Cardiac muscle cell (in vitro differentiated cells and primary cell): ENCODE measurements at regions not wholly inside any gene's neighbourhood (a gene's known extent, or its start where the extent isn't known, plus 50 kb on each side); places are given as distances from the start of the nearest gene placed in this dataset.
"Not testable (repeated sequence)": the region's sequence is repeated elsewhere in the genome, so short reads cannot be mapped to it uniquely, and the experiment has no call there.

Experiments
- DNase-seq, 2 donors: peaks; one replicate each; pipeline versions ENCODE4 v3.0.0 to v3.0.0-alpha.2; 2010 to 2017; ENCODE audit warnings: low read depth in 1 of 2, low spot score in 1 of 2
- H3K27ac ChIP-seq: fragments of 200-600 bp; sonication (generic); 2 replicates; pipeline ENCODE4 v1.5.1; 2016
- H3K27me3 ChIP-seq: fragments of 200-600 bp; sonication (generic); 2 replicates; pipeline ENCODE4 v1.6.0; 2016; ENCODE audit warnings: control low read depth
- H3K36me3 ChIP-seq: fragments of 200-600 bp; sonication (generic); 2 replicates; pipeline ENCODE4 v1.5.1; 2016; ENCODE audit warnings: control low read depth
- H3K4me1 ChIP-seq: fragments of 200-600 bp; sonication (generic); 2 replicates; pipeline ENCODE4 v1.8.1; 2017; ENCODE audit warnings: low read depth, mild to moderate bottlenecking, mixed run types
- H3K4me3 ChIP-seq: fragments of 200-600 bp; sonication (generic); 2 replicates; pipeline ENCODE4 v1.5.1; 2016; ENCODE audit warnings: mild to moderate bottlenecking
- H3K9me3 ChIP-seq: fragments of 200-600 bp; sonication (generic); 2 replicates; pipeline ENCODE4 v1.5.1; 2017; ENCODE audit warnings: low read depth, mild to moderate bottlenecking, control low read depth
- TF ChIP-seq, protein P1 (sequence below): IDR thresholded peaks from 2 replicates; pipeline ENCODE4 v1.5.1; 2012; ENCODE audit warnings: low read depth, mild to moderate bottlenecking, low read length

DNA sequence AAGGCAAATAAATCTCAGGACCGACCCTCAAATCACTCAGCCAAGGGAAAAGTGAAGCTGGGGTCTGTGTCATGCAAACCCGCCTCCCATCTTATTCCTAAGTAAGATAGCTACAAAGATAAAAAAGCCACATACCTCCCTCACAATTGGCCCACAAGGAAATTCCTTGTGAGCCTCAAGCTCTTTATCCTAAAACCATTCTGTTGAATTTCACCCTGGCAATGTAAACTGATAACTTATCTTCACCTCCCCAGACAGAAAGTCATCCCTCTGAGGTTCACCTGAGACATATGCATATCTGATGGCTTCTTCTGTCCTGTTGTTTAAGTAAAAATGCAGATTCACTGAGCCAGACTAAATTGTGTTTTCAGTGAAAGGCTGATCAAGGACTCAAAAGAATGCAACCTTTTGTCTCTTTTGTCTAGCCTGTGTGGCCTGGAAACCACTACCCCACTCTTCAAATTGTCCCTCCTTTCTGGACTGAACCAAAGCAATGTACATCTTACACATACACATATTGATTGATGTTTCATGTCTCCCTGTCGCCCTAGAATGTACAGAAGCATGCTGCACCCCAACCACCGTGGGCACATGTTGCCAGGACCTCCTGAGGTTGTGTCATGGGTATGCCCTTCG is 91.3 kb downstream of the MFAP3L start:
- Histone ChIP-seq H3K9me3 (no peaks in the 10 kb centered on the region), H3K27me3 (no peaks in the 10 kb centered on the region), H3K27ac (no peak overlapping the region), H3K4me3 (no peak overlapping the region), H3K36me3 (no peaks in the 10 kb centered on the region), H3K4me1 (peaks cover 18% of the 10 kb centered on the region)
- no peak for DNase-seq
- TF ChIP-seq, protein P1, sequence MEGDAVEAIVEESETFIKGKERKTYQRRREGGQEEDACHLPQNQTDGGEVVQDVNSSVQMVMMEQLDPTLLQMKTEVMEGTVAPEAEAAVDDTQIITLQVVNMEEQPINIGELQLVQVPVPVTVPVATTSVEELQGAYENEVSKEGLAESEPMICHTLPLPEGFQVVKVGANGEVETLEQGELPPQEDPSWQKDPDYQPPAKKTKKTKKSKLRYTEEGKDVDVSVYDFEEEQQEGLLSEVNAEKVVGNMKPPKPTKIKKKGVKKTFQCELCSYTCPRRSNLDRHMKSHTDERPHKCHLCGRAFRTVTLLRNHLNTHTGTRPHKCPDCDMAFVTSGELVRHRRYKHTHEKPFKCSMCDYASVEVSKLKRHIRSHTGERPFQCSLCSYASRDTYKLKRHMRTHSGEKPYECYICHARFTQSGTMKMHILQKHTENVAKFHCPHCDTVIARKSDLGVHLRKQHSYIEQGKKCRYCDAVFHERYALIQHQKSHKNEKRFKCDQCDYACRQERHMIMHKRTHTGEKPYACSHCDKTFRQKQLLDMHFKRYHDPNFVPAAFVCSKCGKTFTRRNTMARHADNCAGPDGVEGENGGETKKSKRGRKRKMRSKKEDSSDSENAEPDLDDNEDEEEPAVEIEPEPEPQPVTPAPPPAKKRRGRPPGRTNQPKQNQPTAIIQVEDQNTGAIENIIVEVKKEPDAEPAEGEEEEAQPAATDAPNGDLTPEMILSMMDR, result no peak

DNA sequence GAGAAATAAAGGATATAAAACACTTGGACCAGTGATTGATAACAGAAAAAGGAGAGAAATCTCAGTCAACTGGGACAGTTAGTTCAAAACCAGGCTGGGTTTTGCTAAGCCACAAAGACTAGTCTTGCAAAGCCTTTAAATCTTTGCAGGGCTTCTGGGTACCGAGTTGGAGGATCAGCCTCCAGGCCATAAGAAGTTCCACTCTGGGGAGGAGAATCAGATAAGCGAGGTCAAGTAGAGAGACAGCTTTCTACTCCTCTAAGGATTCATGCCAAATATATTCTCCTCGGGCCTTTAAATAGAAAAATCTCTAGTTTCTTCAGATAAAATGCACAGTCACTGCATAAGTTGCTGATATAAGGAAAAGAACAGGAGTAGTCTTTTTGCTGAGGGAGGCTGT is 92.7 kb downstream of the MFAP3L start:
- Histone ChIP-seq H3K4me1 (peaks cover 18% of the 10 kb centered on the region), H3K4me3 (no peak overlapping the region), H3K9me3 (no peaks in the 10 kb centered on the region), H3K27ac (no peak overlapping the region), H3K27me3 (no peaks in the 10 kb centered on the region), H3K36me3 (no peaks in the 10 kb centered on the region)
- TF ChIP-seq, protein P1, result no peak
- DNase-seq, result no peak

DNA sequence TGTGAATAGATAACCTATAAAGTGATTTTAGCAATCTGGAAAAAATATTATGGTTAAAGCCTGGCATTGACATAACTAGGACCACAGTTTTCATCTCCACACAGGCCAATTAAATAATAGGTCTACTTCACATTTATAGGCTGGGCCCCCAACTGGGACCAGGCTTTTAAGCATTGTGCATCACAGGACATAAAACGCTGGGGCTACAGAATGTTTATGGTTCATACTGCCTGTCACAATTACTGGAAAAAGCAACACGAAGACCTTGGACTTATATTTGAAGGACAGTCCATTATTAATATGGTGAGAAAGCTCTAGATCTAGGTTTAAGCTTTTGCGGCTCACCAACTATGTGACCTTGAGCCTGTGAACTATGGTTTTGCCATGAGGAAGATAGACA is 94.2 kb downstream of the MFAP3L start:
- Histone ChIP-seq H3K4me3 (no peak overlapping the region), H3K9me3 (no peaks in the 10 kb centered on the region), H3K27me3 (no peaks in the 10 kb centered on the region), H3K4me1 (peaks cover 18% of the 10 kb centered on the region), H3K36me3 (no peaks in the 10 kb centered on the region), H3K27ac (peak overlapping the region; percentile 1)
- DNase-seq, result no peak
- TF ChIP-seq, protein P1, result no peak

DNA sequence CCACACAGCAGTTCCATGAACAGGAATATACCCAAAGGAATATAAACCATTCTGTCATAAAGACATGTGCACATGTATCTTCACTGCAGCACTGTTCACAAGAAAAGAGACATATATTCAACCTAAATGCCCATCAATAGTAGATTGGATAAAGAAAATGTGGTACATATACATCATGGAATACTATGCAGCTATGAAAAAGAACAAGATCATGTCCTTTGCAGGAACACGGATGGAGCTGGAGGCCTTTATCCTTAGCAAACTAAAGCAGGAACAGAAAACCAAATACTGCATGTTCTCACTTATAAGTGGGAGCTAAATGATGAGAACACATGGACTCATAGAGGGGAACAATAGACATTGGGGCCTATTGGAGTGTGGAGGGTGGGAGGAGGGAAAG is 95.4 kb downstream of the MFAP3L start:
- H3K27ac ChIP-seq, DNase-seq, H3K4me3 ChIP-seq, H3K9me3 ChIP-seq, H3K27me3 ChIP-seq, H3K36me3 ChIP-seq: not testable (repeated sequence)
- peaks cover 18% of the 10 kb centered on the region for H3K4me1 ChIP-seq

DNA sequence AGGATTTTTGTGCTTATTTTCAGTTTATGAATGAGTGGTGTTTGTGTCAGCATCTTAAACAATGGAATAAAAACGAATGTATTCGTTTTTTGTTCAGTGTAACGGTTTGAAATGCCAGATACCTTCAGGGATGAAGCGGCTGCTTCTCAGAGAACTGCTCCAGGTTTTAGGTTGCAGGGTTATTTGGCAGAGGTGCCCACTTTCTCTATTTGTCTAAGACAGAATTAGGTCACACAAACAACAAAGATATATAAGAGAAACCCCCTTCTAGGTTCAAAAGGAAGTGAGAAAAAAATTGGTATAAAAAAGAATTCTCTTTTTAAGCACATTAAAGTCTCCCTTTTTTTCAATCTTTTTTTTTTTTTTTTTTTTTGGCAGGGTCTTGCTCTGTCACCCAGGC is 98.9 kb downstream of the MFAP3L start:
- Histone ChIP-seq H3K36me3 (no peaks in the 10 kb centered on the region), H3K4me1 (peaks cover 2% of the 10 kb centered on the region), H3K4me3 (no peak overlapping the region), H3K27ac (no peak overlapping the region), H3K9me3 (no peaks in the 10 kb centered on the region), H3K27me3 (no peaks in the 10 kb centered on the region)
- DNase-seq, result no peak
- TF ChIP-seq, protein P1, result no peak

DNA sequence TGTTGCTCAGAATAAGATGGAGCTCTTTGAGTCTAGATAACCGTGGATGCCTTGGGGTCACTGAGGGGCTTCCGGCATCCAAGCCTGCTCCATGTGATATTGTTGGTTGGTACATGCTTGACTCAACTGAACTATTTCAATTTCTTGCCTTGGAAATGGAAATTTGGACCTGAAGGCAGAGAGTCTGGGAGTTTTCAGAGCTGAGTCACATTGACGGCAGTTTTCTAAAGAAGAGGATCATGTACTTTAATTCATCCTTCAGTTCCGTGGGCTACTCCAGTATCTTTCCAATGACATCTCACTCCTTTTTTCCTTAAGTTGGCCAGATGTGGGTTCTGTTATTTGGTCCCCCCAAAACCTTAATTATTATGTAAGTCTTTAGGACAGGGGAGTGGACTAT is 100.5 kb downstream of the MFAP3L start:
- no peak for DNase-seq
- H3K27ac ChIP-seq, result no peak overlapping the region
- no peak overlapping the region for H3K4me3 ChIP-seq
- no peaks in the 10 kb centered on the region for H3K36me3 ChIP-seq
- no peaks in the 10 kb centered on the region for H3K27me3 ChIP-seq
- H3K4me1 ChIP-seq, result no peaks in the 10 kb centered on the region
- TF ChIP-seq, protein P1, result no peak
- H3K9me3 ChIP-seq, result no peaks in the 10 kb centered on the region
